ENCODE measurements at regions not wholly inside any gene's neighbourhood (a gene's known extent, or its start where the extent isn't known, plus 50 kb on each side); places are given as distances from the start of the nearest gene placed in this dataset.

DNA sequence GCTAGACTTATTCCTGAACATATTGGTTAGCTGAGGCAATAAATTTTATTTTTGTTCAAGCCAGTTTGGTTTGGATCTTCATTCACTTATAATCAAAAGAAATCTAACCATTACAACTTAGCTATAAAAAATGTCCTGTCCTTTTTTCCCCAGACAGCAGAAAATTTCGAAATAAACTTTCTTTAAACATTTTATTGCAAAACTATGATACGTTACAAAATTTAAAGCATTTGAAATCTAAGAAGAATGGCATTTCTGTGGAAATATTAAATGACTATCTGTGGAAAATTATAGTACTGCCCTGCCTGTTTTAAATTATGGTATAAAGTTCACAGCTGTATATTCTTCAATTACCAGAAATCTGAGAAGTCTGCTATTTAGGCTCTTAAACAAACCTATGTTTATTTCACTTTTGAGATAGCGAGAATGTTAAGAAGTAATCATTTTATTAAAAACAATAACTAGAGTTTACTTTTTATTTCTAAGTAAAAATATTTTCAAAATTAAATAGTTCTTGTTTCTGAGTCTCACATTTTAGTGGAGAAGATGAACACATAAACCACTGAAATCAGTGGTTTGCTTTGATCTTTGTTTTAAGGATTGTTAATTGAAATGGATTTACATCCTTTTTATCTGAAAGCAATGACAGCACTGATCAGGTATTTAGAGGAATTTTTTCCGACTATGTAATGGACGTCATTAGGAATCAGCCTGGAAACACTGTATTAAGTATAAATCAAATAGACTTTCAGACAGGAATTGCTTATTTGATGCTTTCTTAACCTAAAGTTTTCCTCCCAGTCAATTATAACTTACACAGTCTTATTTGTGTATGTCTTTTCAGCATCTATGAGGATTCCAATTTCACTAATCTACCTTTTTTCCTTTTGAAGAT, 553.7 kb downstream of the COL12A1 start:
- no peak for TF ChIP-seq POLR2AphosphoS5 (IDR thresholded peaks at IDR 0.05)
- TF ChIP-seq, protein P1, sequence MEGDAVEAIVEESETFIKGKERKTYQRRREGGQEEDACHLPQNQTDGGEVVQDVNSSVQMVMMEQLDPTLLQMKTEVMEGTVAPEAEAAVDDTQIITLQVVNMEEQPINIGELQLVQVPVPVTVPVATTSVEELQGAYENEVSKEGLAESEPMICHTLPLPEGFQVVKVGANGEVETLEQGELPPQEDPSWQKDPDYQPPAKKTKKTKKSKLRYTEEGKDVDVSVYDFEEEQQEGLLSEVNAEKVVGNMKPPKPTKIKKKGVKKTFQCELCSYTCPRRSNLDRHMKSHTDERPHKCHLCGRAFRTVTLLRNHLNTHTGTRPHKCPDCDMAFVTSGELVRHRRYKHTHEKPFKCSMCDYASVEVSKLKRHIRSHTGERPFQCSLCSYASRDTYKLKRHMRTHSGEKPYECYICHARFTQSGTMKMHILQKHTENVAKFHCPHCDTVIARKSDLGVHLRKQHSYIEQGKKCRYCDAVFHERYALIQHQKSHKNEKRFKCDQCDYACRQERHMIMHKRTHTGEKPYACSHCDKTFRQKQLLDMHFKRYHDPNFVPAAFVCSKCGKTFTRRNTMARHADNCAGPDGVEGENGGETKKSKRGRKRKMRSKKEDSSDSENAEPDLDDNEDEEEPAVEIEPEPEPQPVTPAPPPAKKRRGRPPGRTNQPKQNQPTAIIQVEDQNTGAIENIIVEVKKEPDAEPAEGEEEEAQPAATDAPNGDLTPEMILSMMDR (IDR thresholded peaks at IDR 0.05), result no peak
- no peak for TF ChIP-seq POLR2A (IDR thresholded peaks at IDR 0.05)

Measured in breast epithelium (tissue), 3 donors.